ENCODE measurements at regions not wholly inside any gene's neighbourhood (a gene's known extent, or its start where the extent isn't known, plus 50 kb on each side); places are given as distances from the start of the nearest gene placed in this dataset.

GRCh38 chr20:4578375-4578774 is 107.9 kb upstream of the PRNP start:
- TF ChIP-seq EZH2 (IDR thresholded peaks at IDR 0.05; ENCODE audit: borderline replicate concordance, low read depth, low read length, severe bottlenecking) (no peak), CTCF (IDR thresholded peaks at IDR 0.05; ENCODE audit: borderline replicate concordance, extremely low read depth, low read length, poor library complexity, severe bottlenecking) (no peak)

All from DND-41 (cell line).